WTC11 (cell line): ENCODE measurements at regions not wholly inside any gene's neighbourhood (a gene's known extent, or its start where the extent isn't known, plus 50 kb on each side); places are given as distances from the start of the nearest gene placed in this dataset.

ENCODE experiments used
- CTCF ChIP-seq: fragments of 200-600 bp; IDR thresholded peaks from 2 replicates; pipeline ENCODE4 v1.8.0; 2022; ENCODE audit warnings: antibody characterized with exemption
- ELF4 ChIP-seq: sonication (generic); formaldehyde crosslinking; IDR thresholded peaks from 2 replicates; pipeline ENCODE4 v1.8.1; 2022; ENCODE audit warnings: low read depth, mild to moderate bottlenecking, moderate library complexity, missing genetic modification reagents
- IRF1 ChIP-seq: sonication (generic); formaldehyde crosslinking; IDR thresholded peaks from 2 replicates; pipeline ENCODE4 v1.8.0; 2023; ENCODE audit warnings: missing genetic modification reagents
- JUN ChIP-seq: sonication (generic); formaldehyde crosslinking; IDR thresholded peaks from 2 replicates; pipeline ENCODE4 v1.8.0; 2023; ENCODE audit warnings: mild to moderate bottlenecking, missing genetic modification reagents
- MAX ChIP-seq: sonication (generic); formaldehyde crosslinking; IDR thresholded peaks from 2 replicates; pipeline ENCODE4 v1.8.0; 2022; ENCODE audit warnings: mild to moderate bottlenecking, missing genetic modification reagents
- SP1 ChIP-seq: sonication (generic); formaldehyde crosslinking; conservative IDR thresholded peaks from 2 replicates; pipeline ENCODE4 v1.8.1; 2022; ENCODE audit warnings: missing genetic modification reagents

GRCh38 chr16:86291491-86291890 lies 218.8 kb upstream of the FOXF1 start:
- no peak for TF ChIP-seq SP1
- TF ChIP-seq MAX (CRISPR knock-in tag), result no peak
- no peak for TF ChIP-seq CTCF
- no peak for TF ChIP-seq JUN
- TF ChIP-seq ELF4, result no peak
- TF ChIP-seq IRF1, result no peak
